ENCODE measurements at regions not wholly inside any gene's neighbourhood (a gene's known extent, or its start where the extent isn't known, plus 50 kb on each side); places are given as distances from the start of the nearest gene placed in this dataset.

DNA sequence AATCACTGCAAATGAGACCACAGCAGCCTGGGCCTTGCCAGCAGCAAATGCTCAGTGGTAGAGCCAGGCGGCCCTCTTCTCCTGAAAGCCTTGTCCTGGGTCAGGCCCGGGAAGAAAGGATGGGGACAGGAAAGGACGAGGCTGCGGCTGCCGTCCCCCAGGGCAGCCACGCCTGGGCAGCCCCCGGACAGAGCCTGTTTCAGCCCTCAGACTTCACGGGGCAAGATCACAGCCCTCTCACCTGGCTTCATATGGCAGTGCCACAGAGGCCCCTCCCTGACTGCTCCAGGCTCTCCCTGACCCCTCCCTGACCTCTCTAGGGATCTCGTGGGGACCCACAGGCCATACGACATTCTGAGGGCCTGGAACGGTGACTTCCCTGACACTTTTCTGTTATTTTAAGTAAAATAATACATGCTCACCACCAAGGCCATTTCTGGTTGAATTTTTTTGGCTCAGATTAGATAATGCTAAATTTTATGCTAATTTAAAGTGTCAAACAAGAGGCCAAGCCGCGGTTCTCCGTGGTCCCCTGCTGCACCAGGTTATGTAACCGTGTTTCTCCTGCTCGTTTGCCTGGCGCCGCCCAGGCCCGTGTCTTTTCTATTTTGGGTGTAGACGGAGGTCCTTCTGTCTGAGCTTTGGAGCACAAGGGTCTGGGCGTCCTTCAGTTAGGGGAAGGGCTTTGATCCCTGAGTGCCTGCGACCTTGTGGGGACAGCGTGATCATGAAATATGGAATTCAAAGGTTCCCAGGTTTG is 59.9 kb upstream of the BHLHE23 start:
- TF ChIP-seq POLR2AphosphoS5 (IDR thresholded peaks at IDR 0.05; ENCODE audit: borderline replicate concordance, low read depth, low read length) (no peak), FOXP2 (optimal IDR thresholded peaks at IDR 0.05; ENCODE audit: control extremely low read depth, extremely low read length, insufficient read depth) (no peak)

Measured in SK-N-MC (cell line).